DND-41 (cell line): ENCODE measurements at regions not wholly inside any gene's neighbourhood (a gene's known extent, or its start where the extent isn't known, plus 50 kb on each side); places are given as distances from the start of the nearest gene placed in this dataset.

Experiments used
- ATAC-seq: fragments of 200-7000 bp; cut with Tn5 transposase; 3 replicates; pipeline ENCODE4 v1.9.1; 2021; ENCODE audit warnings: low read depth; ENCODE audit not compliant: insufficient read depth
- DNase-seq: peaks from one replicate; pipeline ENCODE4 v3.0.0-alpha.2; 2020
- H2AFZ ChIP-seq: 2 replicates; pipeline ENCODE4 v1.6.0; 2012; ENCODE audit warnings: low read depth, low read length
- H3K27ac ChIP-seq: 2 replicates; pipeline ENCODE4 v1.5.1; 2012; ENCODE audit warnings: low read length, inconsistent platforms
- H3K27me3 ChIP-seq: fragments of 200-600 bp; sonication (generic); 2 replicates; pipeline ENCODE4 v1.6.0; 2012; ENCODE audit warnings: low read length, mild to moderate bottlenecking, inconsistent platforms; ENCODE audit not compliant: insufficient read depth, poor library complexity
- H3K36me3 ChIP-seq: 2 replicates; pipeline ENCODE4 v1.5.1; 2012; ENCODE audit warnings: low read length, inconsistent platforms; ENCODE audit not compliant: insufficient read depth
- H3K4me1 ChIP-seq: 2 replicates; pipeline ENCODE4 v1.5.1; 2012; ENCODE audit warnings: mild to moderate bottlenecking, low read length; ENCODE audit not compliant: insufficient read depth
- H3K4me2 ChIP-seq: 2 replicates; pipeline ENCODE4 v1.6.0; 2012; ENCODE audit warnings: mild to moderate bottlenecking, moderate library complexity, low read length, inconsistent platforms; ENCODE audit not compliant: insufficient read depth
- H3K4me3 ChIP-seq, 2 experiments: fragments of 200-600 bp in 1 of 2; shearing (Covaris generic) in 1 of 2; 2 replicates each; pipeline ENCODE4 v1.5.1; 2012 to 2016; ENCODE audit warnings: inconsistent platforms in 2 of 2, low read length in 2 of 2, mild to moderate bottlenecking in 2 of 2, low read depth in 1 of 2, moderate library complexity in 1 of 2
- H3K79me2 ChIP-seq: 2 replicates; pipeline ENCODE4 v1.6.0; 2012; ENCODE audit warnings: low read length, inconsistent platforms; ENCODE audit not compliant: insufficient read depth
- H3K9ac ChIP-seq: 2 replicates; pipeline ENCODE4 v1.6.0; 2012; ENCODE audit warnings: low read depth, mild to moderate bottlenecking, inconsistent platforms, low read length, moderate library complexity
- H3K9me3 ChIP-seq: 2 replicates; pipeline ENCODE4 v1.5.1; 2012; ENCODE audit warnings: low read length, moderate library complexity, mild to moderate bottlenecking, inconsistent platforms; ENCODE audit not compliant: insufficient read depth, severe bottlenecking
- H4K20me1 ChIP-seq: 2 replicates; pipeline ENCODE4 v1.6.0; 2012; ENCODE audit warnings: low read length; ENCODE audit not compliant: insufficient read depth
- EZH2 ChIP-seq: IDR thresholded peaks from 3 replicates; pipeline ENCODE4 v1.6.1; 2012; ENCODE audit warnings: borderline replicate concordance, low read depth, mild to moderate bottlenecking, moderate library complexity, low read length, inconsistent platforms; ENCODE audit not compliant: severe bottlenecking
- TF ChIP-seq, protein P1 (sequence below): IDR thresholded peaks from 2 replicates; pipeline ENCODE4 v1.5.1; 2012; ENCODE audit warnings: borderline replicate concordance, low read length, moderate library complexity, mild to moderate bottlenecking; ENCODE audit not compliant: poor library complexity, severe bottlenecking; ENCODE audit errors: extremely low read depth

DNA sequence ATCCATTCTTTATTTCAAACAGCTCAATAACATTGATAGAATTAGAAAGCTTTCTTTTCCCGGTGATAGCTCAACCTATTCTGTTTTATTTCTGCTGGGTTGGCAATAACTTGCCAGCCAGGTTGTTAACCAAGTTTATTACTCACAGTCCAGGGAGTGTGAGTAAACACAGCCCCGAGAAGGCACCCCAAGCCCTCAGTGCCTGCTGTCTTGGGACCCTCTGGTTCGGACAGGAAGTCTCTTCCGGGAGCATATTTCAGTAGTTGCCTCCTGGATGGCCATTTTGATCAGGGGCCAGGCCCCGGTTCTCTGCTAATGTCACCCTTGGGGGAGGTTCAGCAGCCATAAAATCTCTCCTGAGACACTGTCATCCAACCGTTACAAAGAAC lies 176.8 kb downstream of the INO80D start:
- no peak overlapping the region for H3K4me3 ChIP-seq
- H3K27ac ChIP-seq, result no peak overlapping the region
- H3K9me3 ChIP-seq, result no peaks in the 10 kb centered on the region
- no peak overlapping the region for H3K9ac ChIP-seq
- no peaks in the 10 kb centered on the region for H3K79me2 ChIP-seq
- ATAC-seq (no peak), DNase-seq (no peak)
- H3K4me2 ChIP-seq, result no peak overlapping the region
- no peaks in the 10 kb centered on the region for H3K36me3 ChIP-seq
- no peak overlapping the region for H2AFZ ChIP-seq
- no peak for TF ChIP-seq EZH2
- TF ChIP-seq, protein P1, sequence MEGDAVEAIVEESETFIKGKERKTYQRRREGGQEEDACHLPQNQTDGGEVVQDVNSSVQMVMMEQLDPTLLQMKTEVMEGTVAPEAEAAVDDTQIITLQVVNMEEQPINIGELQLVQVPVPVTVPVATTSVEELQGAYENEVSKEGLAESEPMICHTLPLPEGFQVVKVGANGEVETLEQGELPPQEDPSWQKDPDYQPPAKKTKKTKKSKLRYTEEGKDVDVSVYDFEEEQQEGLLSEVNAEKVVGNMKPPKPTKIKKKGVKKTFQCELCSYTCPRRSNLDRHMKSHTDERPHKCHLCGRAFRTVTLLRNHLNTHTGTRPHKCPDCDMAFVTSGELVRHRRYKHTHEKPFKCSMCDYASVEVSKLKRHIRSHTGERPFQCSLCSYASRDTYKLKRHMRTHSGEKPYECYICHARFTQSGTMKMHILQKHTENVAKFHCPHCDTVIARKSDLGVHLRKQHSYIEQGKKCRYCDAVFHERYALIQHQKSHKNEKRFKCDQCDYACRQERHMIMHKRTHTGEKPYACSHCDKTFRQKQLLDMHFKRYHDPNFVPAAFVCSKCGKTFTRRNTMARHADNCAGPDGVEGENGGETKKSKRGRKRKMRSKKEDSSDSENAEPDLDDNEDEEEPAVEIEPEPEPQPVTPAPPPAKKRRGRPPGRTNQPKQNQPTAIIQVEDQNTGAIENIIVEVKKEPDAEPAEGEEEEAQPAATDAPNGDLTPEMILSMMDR, result no peak
- no peaks in the 10 kb centered on the region for H3K4me1 ChIP-seq
- no peaks in the 10 kb centered on the region for H3K27me3 ChIP-seq
- no peaks in the 10 kb centered on the region for H4K20me1 ChIP-seq

DNA sequence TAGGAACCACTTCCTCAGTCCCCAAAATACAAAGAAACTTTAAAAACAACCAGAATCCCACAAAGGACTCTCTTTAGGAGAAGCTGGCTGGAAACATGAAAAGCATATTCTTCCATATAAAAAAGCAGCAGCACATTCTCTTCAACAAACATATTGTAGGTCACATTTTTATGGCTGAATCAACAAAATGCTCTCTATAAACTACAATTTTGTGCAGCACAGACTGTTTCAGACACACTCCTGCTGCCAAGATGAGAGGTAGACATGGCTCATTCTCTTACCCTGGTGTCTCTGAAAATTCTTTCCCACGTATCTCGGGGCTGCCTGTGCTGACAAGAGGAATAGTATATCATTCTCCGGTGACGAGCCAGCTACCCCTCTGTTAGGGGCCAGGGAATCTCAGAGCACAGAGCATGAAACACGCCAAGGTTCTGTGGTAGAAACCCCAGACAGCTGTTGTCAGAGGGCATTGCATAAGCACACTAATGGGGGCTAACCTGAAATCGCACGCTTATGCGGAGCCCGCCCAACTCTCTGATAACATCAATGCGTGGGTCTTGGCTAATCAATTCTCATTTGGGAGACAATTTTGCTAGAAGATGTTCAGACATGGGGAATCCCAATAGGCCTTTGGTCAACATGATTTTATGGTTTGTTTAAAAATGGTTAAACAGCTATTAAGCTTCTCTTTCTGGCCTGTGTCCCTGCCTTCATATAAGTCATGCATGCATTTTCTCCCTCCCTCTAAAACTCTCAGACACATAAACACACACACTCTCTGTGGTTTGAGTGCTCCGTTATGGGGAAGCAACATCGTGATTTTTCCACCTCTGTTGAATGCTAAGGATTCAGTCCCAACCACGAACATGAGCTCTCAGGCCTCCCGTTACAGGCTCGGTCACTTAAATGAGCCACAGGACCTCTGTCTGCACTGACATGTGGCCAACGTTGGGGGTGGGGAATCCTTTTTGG lies 177.5 kb downstream of the INO80D start:
- no peaks in the 10 kb centered on the region for H3K36me3 ChIP-seq
- DNase-seq, result no peak
- H3K4me2 ChIP-seq, result no peak overlapping the region
- no peak overlapping the region for H3K4me3 ChIP-seq
- H3K27me3 ChIP-seq, result no peaks in the 10 kb centered on the region
- H3K79me2 ChIP-seq, result no peaks in the 10 kb centered on the region
- no peak for ATAC-seq
- H3K27ac ChIP-seq, result no peak overlapping the region
- no peak overlapping the region for H2AFZ ChIP-seq
- no peaks in the 10 kb centered on the region for H4K20me1 ChIP-seq
- H3K4me1 ChIP-seq, result no peaks in the 10 kb centered on the region
- TF ChIP-seq, protein P1, result no peak
- no peak for TF ChIP-seq EZH2
- H3K9me3 ChIP-seq, result no peaks in the 10 kb centered on the region
- H3K9ac ChIP-seq, result no peak overlapping the region

DNA sequence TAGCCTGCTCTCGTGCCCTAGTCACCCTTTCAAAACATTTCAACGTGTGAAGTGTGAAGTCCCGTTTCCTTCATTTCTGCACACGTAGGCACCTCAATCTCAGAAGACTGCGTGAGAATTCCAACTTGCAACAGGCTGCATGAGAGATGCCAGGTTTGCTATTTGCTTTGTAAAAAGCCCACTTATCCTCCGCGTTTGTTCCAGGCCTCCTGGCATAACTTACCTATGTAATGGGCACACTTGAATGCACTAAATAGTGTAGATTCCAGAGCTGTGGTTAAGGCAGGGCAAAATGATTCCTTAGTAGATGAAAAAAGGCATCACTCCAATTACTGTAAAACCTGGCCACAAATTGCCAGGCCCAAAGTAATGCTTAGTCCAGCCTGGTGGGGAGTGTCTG lies 179.6 kb downstream of the INO80D start:
- Histone ChIP-seq H4K20me1 (no peaks in the 10 kb centered on the region), H3K79me2 (no peaks in the 10 kb centered on the region), H3K27me3 (peaks cover under 1% of the 10 kb centered on the region), H2AFZ (no peak overlapping the region), H3K9ac (no peak overlapping the region), H3K4me1 (no peaks in the 10 kb centered on the region), H3K4me3 (no peak overlapping the region), H3K9me3 (no peaks in the 10 kb centered on the region), H3K36me3 (no peaks in the 10 kb centered on the region), H3K4me2 (no peak overlapping the region), H3K27ac (no peak overlapping the region)
- TF ChIP-seq EZH2, result no peak
- TF ChIP-seq, protein P1, result no peak
- no peak for ATAC-seq
- DNase-seq, result no peak
